ENCODE measurements at regions not wholly inside any gene's neighbourhood (a gene's known extent, or its start where the extent isn't known, plus 50 kb on each side); places are given as distances from the start of the nearest gene placed in this dataset.

DNA sequence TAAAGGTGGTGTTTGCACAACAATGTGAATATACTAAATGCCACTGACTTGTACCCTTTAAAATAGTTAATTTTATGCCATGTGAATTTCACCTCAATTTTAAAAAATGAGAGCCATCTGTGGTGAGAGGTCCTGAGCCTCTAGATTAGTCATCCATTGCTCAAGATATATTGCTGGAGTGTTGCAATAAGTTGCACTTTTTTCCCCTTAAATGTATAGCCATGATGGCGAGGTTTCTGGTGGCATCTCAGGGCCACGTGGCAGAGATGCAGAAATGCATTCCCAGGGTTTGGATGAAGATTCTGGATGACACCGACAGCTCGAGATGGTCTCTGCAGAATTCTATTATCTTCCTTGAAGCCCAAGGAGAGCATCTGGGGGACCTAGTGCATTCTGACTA is 153.7 kb downstream of the AACS start:
- TF ChIP-seq, protein P1, sequence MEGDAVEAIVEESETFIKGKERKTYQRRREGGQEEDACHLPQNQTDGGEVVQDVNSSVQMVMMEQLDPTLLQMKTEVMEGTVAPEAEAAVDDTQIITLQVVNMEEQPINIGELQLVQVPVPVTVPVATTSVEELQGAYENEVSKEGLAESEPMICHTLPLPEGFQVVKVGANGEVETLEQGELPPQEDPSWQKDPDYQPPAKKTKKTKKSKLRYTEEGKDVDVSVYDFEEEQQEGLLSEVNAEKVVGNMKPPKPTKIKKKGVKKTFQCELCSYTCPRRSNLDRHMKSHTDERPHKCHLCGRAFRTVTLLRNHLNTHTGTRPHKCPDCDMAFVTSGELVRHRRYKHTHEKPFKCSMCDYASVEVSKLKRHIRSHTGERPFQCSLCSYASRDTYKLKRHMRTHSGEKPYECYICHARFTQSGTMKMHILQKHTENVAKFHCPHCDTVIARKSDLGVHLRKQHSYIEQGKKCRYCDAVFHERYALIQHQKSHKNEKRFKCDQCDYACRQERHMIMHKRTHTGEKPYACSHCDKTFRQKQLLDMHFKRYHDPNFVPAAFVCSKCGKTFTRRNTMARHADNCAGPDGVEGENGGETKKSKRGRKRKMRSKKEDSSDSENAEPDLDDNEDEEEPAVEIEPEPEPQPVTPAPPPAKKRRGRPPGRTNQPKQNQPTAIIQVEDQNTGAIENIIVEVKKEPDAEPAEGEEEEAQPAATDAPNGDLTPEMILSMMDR (IDR thresholded peaks at IDR 0.05; ENCODE audit: low read length): no peak
- no peak for TF ChIP-seq EZH2 (IDR thresholded peaks at IDR 0.05; ENCODE audit: borderline replicate concordance, low read length)
